ENCODE measurements at regions not wholly inside any gene's neighbourhood (a gene's known extent, or its start where the extent isn't known, plus 50 kb on each side); places are given as distances from the start of the nearest gene placed in this dataset.
A peak's percentile ranks its signal among the peaks of the same experiment; 100 is the strongest.

GRCh38 chr11:82676483-82677094 lies 57.1 kb downstream of the FAM181B start:
- TF ChIP-seq, protein P1, sequence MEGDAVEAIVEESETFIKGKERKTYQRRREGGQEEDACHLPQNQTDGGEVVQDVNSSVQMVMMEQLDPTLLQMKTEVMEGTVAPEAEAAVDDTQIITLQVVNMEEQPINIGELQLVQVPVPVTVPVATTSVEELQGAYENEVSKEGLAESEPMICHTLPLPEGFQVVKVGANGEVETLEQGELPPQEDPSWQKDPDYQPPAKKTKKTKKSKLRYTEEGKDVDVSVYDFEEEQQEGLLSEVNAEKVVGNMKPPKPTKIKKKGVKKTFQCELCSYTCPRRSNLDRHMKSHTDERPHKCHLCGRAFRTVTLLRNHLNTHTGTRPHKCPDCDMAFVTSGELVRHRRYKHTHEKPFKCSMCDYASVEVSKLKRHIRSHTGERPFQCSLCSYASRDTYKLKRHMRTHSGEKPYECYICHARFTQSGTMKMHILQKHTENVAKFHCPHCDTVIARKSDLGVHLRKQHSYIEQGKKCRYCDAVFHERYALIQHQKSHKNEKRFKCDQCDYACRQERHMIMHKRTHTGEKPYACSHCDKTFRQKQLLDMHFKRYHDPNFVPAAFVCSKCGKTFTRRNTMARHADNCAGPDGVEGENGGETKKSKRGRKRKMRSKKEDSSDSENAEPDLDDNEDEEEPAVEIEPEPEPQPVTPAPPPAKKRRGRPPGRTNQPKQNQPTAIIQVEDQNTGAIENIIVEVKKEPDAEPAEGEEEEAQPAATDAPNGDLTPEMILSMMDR (conservative IDR thresholded peaks at IDR 0.05; ENCODE audit: control insufficient read depth, insufficient read depth, low read depth, low read length) = peak; percentile 52
- no peak for DNase-seq (ENCODE audit: low read depth)
- H3K4me3 ChIP-seq (ENCODE audit: control insufficient read depth, low read depth, low read length) = no peak overlapping the region

DNA sequence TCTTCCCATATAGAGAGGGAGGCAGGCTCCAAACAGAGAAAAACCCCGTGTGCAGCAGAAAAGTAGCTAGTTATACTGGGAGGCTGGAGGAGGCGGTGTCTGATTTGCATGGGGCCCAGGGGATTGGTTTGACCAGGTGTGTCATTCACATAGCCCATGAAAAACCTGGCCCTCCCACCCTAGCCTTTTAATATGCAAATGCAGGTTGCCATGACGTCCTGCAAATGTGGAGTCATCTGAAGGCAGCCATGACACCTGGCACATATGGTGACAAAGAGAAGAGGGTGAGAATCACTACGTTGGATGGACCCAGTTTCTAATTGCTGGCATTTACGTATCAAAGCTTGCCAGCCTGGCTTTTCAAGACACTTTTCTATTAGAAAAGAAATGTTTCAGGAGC lies 57.8 kb downstream of the FAM181B start:
- no peak overlapping the region for H3K4me3 ChIP-seq (ENCODE audit: control insufficient read depth, low read depth, low read length)
- no peak for DNase-seq (ENCODE audit: low read depth)
- TF ChIP-seq, protein P1 (conservative IDR thresholded peaks at IDR 0.05; ENCODE audit: control insufficient read depth, insufficient read depth, low read depth, low read length) = no peak

DNA sequence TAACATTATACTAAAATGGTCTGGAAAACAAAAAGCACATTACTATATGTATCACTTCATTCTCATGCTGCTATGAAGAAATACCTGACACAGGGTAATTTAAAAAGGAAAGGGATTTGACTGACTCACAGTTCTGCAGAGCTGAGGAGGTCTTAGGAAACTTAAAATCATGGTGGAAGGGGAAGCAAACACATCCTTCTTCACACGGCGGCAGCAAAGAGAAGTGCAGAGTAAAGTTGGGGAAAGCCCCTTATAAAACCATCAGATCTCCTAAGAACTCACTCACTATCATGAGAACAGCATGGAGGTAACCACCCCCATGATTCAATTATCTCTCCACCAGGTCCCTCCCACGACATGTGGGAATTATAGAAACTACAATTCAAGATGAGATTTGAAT lies 60.0 kb downstream of the FAM181B start:
- DNase-seq (ENCODE audit: low read depth) = no peak
- no peak overlapping the region for H3K4me3 ChIP-seq (ENCODE audit: control insufficient read depth, low read depth, low read length)
- TF ChIP-seq, protein P1 (conservative IDR thresholded peaks at IDR 0.05; ENCODE audit: control insufficient read depth, insufficient read depth, low read depth, low read length) = no peak

DNA sequence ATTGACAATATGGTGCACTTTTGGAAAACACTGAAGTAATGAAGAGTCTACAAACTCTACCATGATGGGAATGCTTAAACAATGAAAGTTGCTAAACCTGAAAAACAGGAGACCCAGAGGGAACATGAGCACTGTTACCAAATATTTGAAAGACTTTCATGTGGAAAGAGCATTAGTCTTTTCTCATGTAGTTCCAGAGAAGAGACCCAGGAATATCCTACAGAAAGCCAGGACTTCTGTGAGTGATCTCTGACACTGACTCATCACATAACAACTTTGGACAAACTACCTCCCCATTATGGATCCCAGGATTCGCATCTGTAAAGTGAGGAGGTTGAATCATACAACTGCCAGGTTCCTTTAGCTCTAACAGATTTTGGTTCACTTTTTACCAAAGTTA lies 62.2 kb downstream of the FAM181B start:
- DNase-seq (ENCODE audit: low read depth) = no peak
- no peak overlapping the region for H3K4me3 ChIP-seq (ENCODE audit: control insufficient read depth, low read depth, low read length)
- TF ChIP-seq, protein P1 (conservative IDR thresholded peaks at IDR 0.05; ENCODE audit: control insufficient read depth, insufficient read depth, low read depth, low read length) = no peak

- TF ChIP-seq, protein P1 (conservative IDR thresholded peaks at IDR 0.05; ENCODE audit: control insufficient read depth, insufficient read depth, low read depth, low read length) = no peak
- H3K4me3 ChIP-seq (ENCODE audit: control insufficient read depth, low read depth, low read length) = no peak overlapping the region
- no peak for DNase-seq (ENCODE audit: low read depth)
These were observed 70.1 kb downstream of the FAM181B start for GRCh38 chr11:82663535-82663934.

DNA sequence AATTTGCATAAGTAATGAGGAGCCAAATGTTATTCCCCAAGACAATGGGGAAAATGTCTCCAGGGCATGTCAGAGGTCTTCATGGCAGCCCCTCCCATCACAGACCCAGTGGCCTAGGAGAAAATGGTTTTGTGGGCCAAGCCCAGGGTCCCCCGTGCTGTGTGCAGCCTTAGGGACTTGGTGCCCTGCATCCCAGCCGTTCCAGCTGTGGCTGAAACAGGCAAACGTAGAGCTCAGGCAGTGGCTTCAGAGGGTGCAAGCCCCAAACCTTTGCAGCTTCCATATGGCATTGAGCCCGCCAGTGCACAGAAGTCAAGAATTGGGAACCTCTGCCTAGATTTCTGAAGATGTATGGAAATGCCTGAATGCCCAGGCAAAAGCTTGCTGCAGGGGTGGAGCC lies 79.9 kb downstream of the FAM181B start:
- TF ChIP-seq, protein P1 (conservative IDR thresholded peaks at IDR 0.05; ENCODE audit: control insufficient read depth, insufficient read depth, low read depth, low read length) = no peak
- H3K4me3 ChIP-seq (ENCODE audit: control insufficient read depth, low read depth, low read length) = no peak overlapping the region
- DNase-seq (ENCODE audit: low read depth) = no peak

DNA sequence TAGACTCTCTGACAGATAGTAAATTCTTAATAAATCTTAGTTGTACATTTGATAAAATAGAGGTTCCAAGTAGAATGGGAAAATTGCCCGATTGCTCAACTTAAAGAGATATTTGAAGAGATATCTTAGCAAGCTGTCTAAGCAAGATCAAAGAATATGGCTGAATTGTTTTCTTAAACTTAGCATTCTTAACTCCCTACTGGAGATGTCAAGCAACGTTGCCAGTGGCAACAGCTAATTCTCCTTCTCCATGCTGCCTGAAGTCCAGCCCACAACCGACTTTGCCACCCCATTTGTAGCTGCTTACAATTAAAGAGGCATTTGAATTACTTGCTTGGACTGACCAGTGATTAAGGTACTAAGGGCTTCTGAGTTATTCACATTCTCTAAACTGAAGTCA lies 94.4 kb downstream of the FAM181B start:
- TF ChIP-seq, protein P1 (conservative IDR thresholded peaks at IDR 0.05; ENCODE audit: control insufficient read depth, insufficient read depth, low read depth, low read length) = no peak
- no peak overlapping the region for H3K4me3 ChIP-seq (ENCODE audit: control insufficient read depth, low read depth, low read length)

More for the DNA sequence above, 94.4 kb downstream of the FAM181B start:
- DNase-seq (ENCODE audit: low read depth) = no peak

Measured in fibroblast of mammary gland (primary cell).